HG03045 (cell line): ENCODE measurements at regions not wholly inside any gene's neighbourhood (a gene's known extent, or its start where the extent isn't known, plus 50 kb on each side); places are given as distances from the start of the nearest gene placed in this dataset.

Experiments used
- ATAC-seq: cut with Tn5 transposase; IDR thresholded peaks from one replicate; pipeline ENCODE4 v1.9.1; 2021; ENCODE audit warnings: mild to moderate bottlenecking, moderate library complexity; ENCODE audit not compliant: unreplicated experiment

GRCh38 chr2:64850642-64851041 is 138.6 kb upstream of the SLC1A4 start:
- no peak for ATAC-seq

GRCh38 chr2:64852771-64853241 is 136.4 kb upstream of the SLC1A4 start:
- ATAC-seq = no peak

GRCh38 chr2:64853306-64853705 is 135.9 kb upstream of the SLC1A4 start:
- ATAC-seq = no peak

GRCh38 chr2:64853894-64854293 is 135.3 kb upstream of the SLC1A4 start:
- ATAC-seq = no peak

GRCh38 chr2:64854773-64855237 is 134.4 kb upstream of the SLC1A4 start:
- no peak for ATAC-seq

GRCh38 chr2:64857581-64858471 is 131.4 kb upstream of the SLC1A4 start:
- no peak for ATAC-seq

GRCh38 chr2:64858541-64859311 is 130.5 kb upstream of the SLC1A4 start:
- no peak for ATAC-seq

GRCh38 chr2:64859312-64860212 is 129.6 kb upstream of the SLC1A4 start:
- ATAC-seq = peak; percentile 42

GRCh38 chr2:64860276-64860885 is 128.8 kb upstream of the SLC1A4 start:
- no peak for ATAC-seq

- ATAC-seq = no peak
These were observed 128.3 kb upstream of the SLC1A4 start for GRCh38 chr2:64860936-64861335.

- ATAC-seq = no peak
These were observed 127.5 kb upstream of the SLC1A4 start for GRCh38 chr2:64861452-64862397.

GRCh38 chr2:64862623-64863022 is 126.6 kb upstream of the SLC1A4 start:
- no peak for ATAC-seq

- ATAC-seq = no peak
These were observed 125.9 kb upstream of the SLC1A4 start for GRCh38 chr2:64863097-64863820.

GRCh38 chr2:64865073-64865830 is 123.9 kb upstream of the SLC1A4 start:
- peak; percentile 63 for ATAC-seq

GRCh38 chr2:64865831-64866345 is 123.3 kb upstream of the SLC1A4 start:
- no peak for ATAC-seq

- no peak for ATAC-seq
These were observed 122.4 kb upstream of the SLC1A4 start for GRCh38 chr2:64866797-64867196.

- ATAC-seq = no peak
These were observed 121.8 kb upstream of the SLC1A4 start for GRCh38 chr2:64867253-64867996.
